MCF 10A (cell line): ENCODE measurements at regions not wholly inside any gene's neighbourhood (a gene's known extent, or its start where the extent isn't known, plus 50 kb on each side); places are given as distances from the start of the nearest gene placed in this dataset.

Source experiments
- BruUV-seq: library from RNA; stranded (reverse); fragments of 400-500 nt; replicated peaks from 2 replicates; lab custom pipeline; 2021; lab: Mats Ljungman, UMichigan
- CTCF ChIA-PET: fragments of 300-600 bp; sonication (Branson Sonifier 250); formaldehyde crosslinking; extraction: SDS; loops from one replicate; lab custom pipeline; 2021; ENCODE audit warnings: antibody characterized with exemption, inconsistent platforms; lab: Yijun Ruan, JAX
- POLR2A ChIA-PET: fragments of 300-600, 350-650 bp; sonication (Branson Sonifier 250); formaldehyde crosslinking; extraction: SDS; loops from one replicate; lab custom pipeline; 2020; ENCODE audit warnings: antibody characterized with exemption, inconsistent platforms; lab: Yijun Ruan, JAX
- DNase-seq: peaks from one replicate; pipeline ENCODE4 v3.0.0-alpha.2; 2018; ENCODE audit not compliant: unreplicated experiment
- H3K27ac Mint-ChIP-seq: one replicate; pipeline ENCODE4 v1.8.0; 2022; ENCODE audit warnings: mild to moderate bottlenecking, low read depth, mixed read lengths; ENCODE audit not compliant: unreplicated experiment
- H3K27me3 Mint-ChIP-seq: one replicate; pipeline ENCODE4 v1.8.0; 2022; ENCODE audit warnings: mixed read lengths; ENCODE audit not compliant: insufficient read depth, unreplicated experiment
- H3K36me3 Mint-ChIP-seq: one replicate; pipeline ENCODE4 v1.8.0; 2022; ENCODE audit warnings: mild to moderate bottlenecking, moderate library complexity, mixed read lengths; ENCODE audit not compliant: insufficient read depth, unreplicated experiment
- H3K4me1 Mint-ChIP-seq: one replicate; pipeline ENCODE4 v1.8.0; 2022; ENCODE audit warnings: mixed read lengths; ENCODE audit not compliant: insufficient read depth, unreplicated experiment
- H3K4me3 Mint-ChIP-seq: one replicate; pipeline ENCODE4 v1.8.0; 2022; ENCODE audit warnings: mild to moderate bottlenecking, moderate library complexity, mixed read lengths; ENCODE audit not compliant: unreplicated experiment
- H3K9me3 Mint-ChIP-seq: one replicate; pipeline ENCODE4 v1.8.0; 2022; ENCODE audit warnings: mixed read lengths; ENCODE audit not compliant: unreplicated experiment
- CTCF ChIP-seq: fragments of 200-600 bp; IDR thresholded peaks from one replicate; pipeline ENCODE4 v1.8.0; 2022; ENCODE audit warnings: antibody characterized with exemption, mild to moderate bottlenecking; ENCODE audit not compliant: unreplicated experiment
- intact Hi-C: fragments of 100-400 bp; cut with micrococcal nuclease; formaldehyde crosslinking; loops from 2 replicates; pipeline ENCODE4 v1.14.1; 2022

GRCh38 chr6:40282986-40283385 is 304.2 kb downstream of the LRFN2 start:
- BruUV-seq = no TSS peak
- POLR2A ChIA-PET = no interaction called here
- Mint-ChIP-seq H3K27ac (no peak overlapping the region), H3K4me1 (no peaks in the 10 kb centered on the region), H3K27me3 (no peaks in the 10 kb centered on the region), H3K4me3 (no peak overlapping the region), H3K9me3 (peaks cover 22% of the 10 kb centered on the region), H3K36me3 (no peaks in the 10 kb centered on the region)
- no peak for TF ChIP-seq CTCF
- DNase-seq = no peak
- intact Hi-C loops = no loop called here
- CTCF ChIA-PET = no interaction called here

- H3K27ac Mint-ChIP-seq = no peak overlapping the region
- no TSS peak for BruUV-seq
- H3K9me3 Mint-ChIP-seq = peaks cover 22% of the 10 kb centered on the region
- H3K4me3 Mint-ChIP-seq = no peak overlapping the region
- no peaks in the 10 kb centered on the region for H3K27me3 Mint-ChIP-seq
- CTCF ChIA-PET = interaction anchor here (1.2 kb wide), 1 partner anchor 28 kb away, joined by 3 read pairs; no protein-coding TSS in a partner anchor
- H3K4me1 Mint-ChIP-seq = no peaks in the 10 kb centered on the region
- POLR2A ChIA-PET = interaction anchor here (0.6 kb wide), 1 partner anchor 49 kb away, joined by 3 read pairs; no protein-coding TSS in a partner anchor
- DNase-seq = no peak
- no peaks in the 10 kb centered on the region for H3K36me3 Mint-ChIP-seq
- intact Hi-C loops = no loop called here
- no peak for TF ChIP-seq CTCF
Measured at GRCh38 chr6:40281402-40281801, 305.8 kb downstream of the LRFN2 start.

- intact Hi-C loops = no loop called here
- Mint-ChIP-seq H3K4me3 (no peak overlapping the region), H3K27ac (no peak overlapping the region), H3K27me3 (no peaks in the 10 kb centered on the region), H3K36me3 (no peaks in the 10 kb centered on the region), H3K9me3 (peaks cover 30% of the 10 kb centered on the region), H3K4me1 (no peaks in the 10 kb centered on the region)
- DNase-seq = no peak
- POLR2A ChIA-PET = no interaction called here
- TF ChIP-seq CTCF = no peak
- CTCF ChIA-PET = no interaction called here
- BruUV-seq = no TSS peak
Measured at GRCh38 chr6:40280231-40280630, 306.9 kb downstream of the LRFN2 start.

- H3K27ac Mint-ChIP-seq = no peak overlapping the region
- no peaks in the 10 kb centered on the region for H3K27me3 Mint-ChIP-seq
Measured at GRCh38 chr6:40276141-40276540, 311.0 kb downstream of the LRFN2 start.

More at GRCh38 chr6:40276141-40276540, 311.0 kb downstream of the LRFN2 start:
- no peak for TF ChIP-seq CTCF
- Mint-ChIP-seq H3K4me1 (no peaks in the 10 kb centered on the region), H3K9me3 (peaks cover 16% of the 10 kb centered on the region), H3K36me3 (no peaks in the 10 kb centered on the region), H3K4me3 (no peak overlapping the region)
- BruUV-seq = no TSS peak
- POLR2A ChIA-PET = no interaction called here
- intact Hi-C loops = no loop called here
- no peak for DNase-seq
- CTCF ChIA-PET = no interaction called here
